ENCODE measurements at regions not wholly inside any gene's neighbourhood (a gene's known extent, or its start where the extent isn't known, plus 50 kb on each side); places are given as distances from the start of the nearest gene placed in this dataset.
A peak's percentile ranks its signal among the peaks of the same experiment; 100 is the strongest.
"Not testable (repeated sequence)": the region's sequence is repeated elsewhere in the genome, so short reads cannot be mapped to it uniquely, and the experiment has no call there.

DNA sequence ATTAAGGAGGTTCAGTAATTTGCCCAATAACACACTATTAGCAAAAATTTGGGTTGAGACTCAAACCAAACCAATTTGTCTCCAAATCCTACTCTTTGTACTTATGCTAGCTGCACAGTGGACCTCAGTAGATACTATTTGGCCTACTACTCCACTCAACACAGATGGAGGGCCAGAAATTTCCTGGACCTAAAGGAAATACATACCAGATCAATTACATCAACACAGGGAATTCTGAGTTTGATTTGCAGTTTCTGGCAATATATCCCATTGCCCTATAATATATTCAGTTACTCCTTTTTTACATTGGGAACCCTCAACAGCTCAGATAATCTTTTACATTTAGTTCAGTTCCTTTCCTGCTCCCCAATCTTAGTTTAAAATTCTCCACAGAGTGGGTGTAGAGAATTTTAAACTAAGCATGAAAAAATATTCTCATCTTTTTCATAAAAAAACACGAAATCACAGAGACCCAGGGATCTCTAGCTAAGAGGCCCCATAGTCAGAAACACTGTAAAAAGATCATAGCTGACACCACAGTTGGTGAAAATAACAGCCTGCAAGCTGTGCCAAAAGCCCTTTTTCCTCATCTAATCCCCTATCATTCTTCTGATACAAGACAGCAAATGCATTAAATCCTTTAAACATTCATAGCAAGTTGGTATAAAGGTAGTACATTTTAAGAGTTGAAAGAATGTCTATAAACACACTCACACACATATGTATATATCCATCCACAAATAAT lies 317.7 kb upstream of the ESRRG start:
- DNase-seq (ENCODE audit: low spot score) = no peak

- no peak for DNase-seq (ENCODE audit: low spot score)
These were observed 316.7 kb upstream of the ESRRG start for GRCh38 chr1:217039926-217040325.

GRCh38 chr1:217039139-217039538 lies 315.9 kb upstream of the ESRRG start:
- DNase-seq (ENCODE audit: low spot score) = not testable (repeated sequence)

DNA sequence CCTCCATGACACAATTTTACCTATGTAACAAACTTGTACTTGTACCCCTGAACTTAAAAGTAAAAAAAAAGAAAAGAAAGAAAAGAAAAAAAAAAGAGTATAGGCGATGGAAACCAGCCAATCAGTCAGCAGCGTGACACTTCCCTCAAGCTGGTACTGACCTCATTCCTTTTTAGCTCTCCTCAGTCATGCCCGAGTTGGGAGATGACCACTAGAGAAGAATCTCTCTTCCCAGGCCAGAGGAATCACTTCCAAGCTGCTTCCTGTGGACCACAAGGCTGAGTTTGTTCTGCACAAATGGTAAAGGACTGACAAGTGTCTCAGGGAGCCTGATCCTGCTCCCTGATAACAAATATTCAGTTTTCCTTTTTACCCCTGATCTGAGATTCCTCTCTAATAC lies 313.5 kb upstream of the ESRRG start:
- DNase-seq (ENCODE audit: low spot score) = no peak

DNA sequence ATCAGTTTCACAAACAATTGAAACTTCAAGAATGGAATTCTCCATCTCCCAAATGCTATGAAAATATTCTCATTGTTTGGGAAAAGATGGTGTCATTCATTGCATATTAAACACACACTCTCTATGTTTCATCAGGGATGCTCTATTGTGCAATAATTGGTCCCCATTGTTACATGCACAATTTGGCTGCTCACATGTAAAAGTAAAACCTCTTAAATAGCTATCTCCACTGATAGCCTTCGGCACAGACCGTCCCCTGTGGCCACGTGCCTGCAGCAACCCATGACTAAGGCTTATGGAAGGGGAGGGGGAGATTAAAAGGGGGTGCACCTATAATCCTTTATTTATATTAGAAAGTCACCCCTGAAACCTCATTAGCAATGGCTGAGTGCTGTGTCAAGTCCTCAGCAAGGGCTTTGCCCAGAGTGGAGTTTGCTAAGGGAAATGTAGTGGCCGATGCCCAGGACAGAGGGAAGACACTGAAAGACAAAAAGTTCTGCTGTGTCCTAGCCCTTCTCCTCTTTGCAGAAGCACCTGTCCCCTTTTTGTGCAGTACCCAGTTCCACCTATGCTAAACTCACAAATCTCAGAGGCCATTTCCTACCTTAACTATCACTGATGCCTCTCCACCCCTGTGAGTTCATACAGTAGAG lies 309.6 kb upstream of the ESRRG start:
- DNase-seq (ENCODE audit: low spot score) = no peak

- DNase-seq (ENCODE audit: low spot score) = no peak
These were observed 306.3 kb upstream of the ESRRG start for GRCh38 chr1:217029281-217030157.

DNA sequence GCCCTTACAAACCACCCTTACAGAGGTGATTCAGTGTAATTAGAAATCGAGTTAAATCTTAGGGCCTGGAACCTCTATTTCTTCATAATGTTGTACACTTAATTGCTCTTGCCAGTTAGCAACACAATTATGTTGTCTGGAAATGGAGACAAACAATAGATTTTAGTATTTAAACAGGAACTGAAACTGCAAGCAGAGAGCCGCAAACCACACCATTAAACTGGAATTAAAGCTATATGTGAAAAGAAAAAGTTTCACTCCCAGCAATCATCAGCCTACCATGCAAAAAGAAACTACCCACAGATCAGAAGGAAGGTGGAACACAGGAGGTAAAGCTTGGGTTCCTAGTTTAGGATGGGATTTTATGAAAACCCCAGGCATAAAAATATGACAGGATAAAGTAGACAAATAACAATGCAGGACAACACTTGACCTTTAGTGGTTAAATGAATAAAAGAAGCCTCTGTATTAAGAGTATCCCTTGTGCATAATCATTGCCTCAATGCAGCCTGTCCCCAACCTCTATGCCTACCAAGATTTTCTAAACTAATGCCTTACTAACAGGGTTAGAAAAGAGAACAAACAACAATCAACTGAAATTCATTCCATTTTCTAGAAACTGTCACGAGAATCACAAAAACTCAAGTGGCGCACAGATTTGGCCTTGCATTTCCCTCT lies 304.3 kb upstream of the ESRRG start:
- DNase-seq (ENCODE audit: low spot score) = no peak

- DNase-seq (ENCODE audit: low spot score) = no peak
These were observed 303.3 kb upstream of the ESRRG start for GRCh38 chr1:217026531-217026930.

- no peak for DNase-seq (ENCODE audit: low spot score)
These were observed 302.2 kb upstream of the ESRRG start for GRCh38 chr1:217025381-217025780.

- DNase-seq (ENCODE audit: low spot score) = no peak
These were observed 301.7 kb upstream of the ESRRG start for GRCh38 chr1:217024911-217025310.

GRCh38 chr1:217021956-217022355 lies 298.7 kb upstream of the ESRRG start:
- no peak for DNase-seq (ENCODE audit: low spot score)

- no peak for DNase-seq (ENCODE audit: low spot score)
These were observed 298.2 kb upstream of the ESRRG start for GRCh38 chr1:217021400-217021799.

GRCh38 chr1:217019475-217019874 lies 296.2 kb upstream of the ESRRG start:
- no peak for DNase-seq (ENCODE audit: low spot score)

- no peak for DNase-seq (ENCODE audit: low spot score)
These were observed 295.4 kb upstream of the ESRRG start for GRCh38 chr1:217018648-217019047.

GRCh38 chr1:217017165-217017564 lies 293.9 kb upstream of the ESRRG start:
- DNase-seq (ENCODE audit: low spot score) = no peak

- DNase-seq (ENCODE audit: low spot score) = no peak
These were observed 290.8 kb upstream of the ESRRG start for GRCh38 chr1:217014066-217014465.

- DNase-seq (ENCODE audit: low spot score) = no peak
These were observed 289.4 kb upstream of the ESRRG start for GRCh38 chr1:217012659-217013058.

- DNase-seq (ENCODE audit: low spot score) = no peak
These were observed 287.9 kb upstream of the ESRRG start for GRCh38 chr1:217011097-217011496.

- no peak for DNase-seq (ENCODE audit: low spot score)
These were observed 287.0 kb upstream of the ESRRG start for GRCh38 chr1:217010253-217010652.

- peak; percentile 93 for DNase-seq (ENCODE audit: low spot score)
These were observed 286.1 kb upstream of the ESRRG start for GRCh38 chr1:217009376-217009775.

- DNase-seq (ENCODE audit: low spot score) = no peak
These were observed 281.7 kb upstream of the ESRRG start for GRCh38 chr1:217004776-217005436.

GRCh38 chr1:217003355-217003754 lies 280.1 kb upstream of the ESRRG start:
- no peak for DNase-seq (ENCODE audit: low spot score)
